ENCODE measurements at regions not wholly inside any gene's neighbourhood (a gene's known extent, or its start where the extent isn't known, plus 50 kb on each side); places are given as distances from the start of the nearest gene placed in this dataset.

- no peak for DNase-seq (ENCODE audit: low spot score in 2 of 2)
- FAIRE-seq: no peak
Measured at GRCh38 chr2:176699098-176699497, 429.9 kb downstream of the MTX2 start.

- no peak for DNase-seq (ENCODE audit: low spot score in 2 of 2)
- FAIRE-seq: no peak
Measured at GRCh38 chr2:176699644-176700043, 430.4 kb downstream of the MTX2 start.

- FAIRE-seq (no peak), DNase-seq (ENCODE audit: low spot score in 2 of 2) (no peak)
Measured at GRCh38 chr2:176702131-176702530, 432.9 kb downstream of the MTX2 start.

GRCh38 chr2:176704282-176704858, 435.1 kb downstream of the MTX2 start:
- FAIRE-seq: no peak
- no peak for DNase-seq (ENCODE audit: low spot score in 2 of 2)

GRCh38 chr2:176709149-176709951, 440.1 kb downstream of the MTX2 start:
- no peak for DNase-seq (ENCODE audit: low spot score in 2 of 2)
- FAIRE-seq: no peak

- FAIRE-seq (no peak), DNase-seq (ENCODE audit: low spot score in 2 of 2) (no peak)
Measured at GRCh38 chr2:176709991-176710390, 440.7 kb downstream of the MTX2 start.

GRCh38 chr2:176710657-176711186, 441.5 kb downstream of the MTX2 start:
- FAIRE-seq: no peak
- DNase-seq (ENCODE audit: low spot score in 2 of 2): no peak

GRCh38 chr2:176725873-176726645, 456.8 kb downstream of the MTX2 start:
- FAIRE-seq: no peak

GRCh38 chr2:176727696-176728095, 458.5 kb downstream of the MTX2 start:
- FAIRE-seq: no peak
- no peak for DNase-seq (ENCODE audit: low spot score in 2 of 2)

More at GRCh38 chr2:176725873-176726645, 456.8 kb downstream of the MTX2 start:
- DNase-seq (ENCODE audit: low spot score in 2 of 2): no peak

GRCh38 chr2:176729706-176730569, 460.7 kb downstream of the MTX2 start:
- FAIRE-seq (no peak), DNase-seq (ENCODE audit: low spot score in 2 of 2) (peak in 1 of 2 donors; percentile 3)

GRCh38 chr2:176732780-176733179, 463.5 kb downstream of the MTX2 start:
- DNase-seq (ENCODE audit: low spot score in 2 of 2) (no peak), FAIRE-seq (no peak)

- DNase-seq (ENCODE audit: low spot score in 2 of 2) (no peak), FAIRE-seq (no peak)
Measured at GRCh38 chr2:176733698-176734430, 464.6 kb downstream of the MTX2 start.

GRCh38 chr2:176734868-176735267, 465.6 kb downstream of the MTX2 start:
- FAIRE-seq (no peak), DNase-seq (ENCODE audit: low spot score in 2 of 2) (no peak)

GRCh38 chr2:176742271-176742670, 470.3 kb upstream of the HNRNPA3 start:
- FAIRE-seq: no peak
- no peak for DNase-seq (ENCODE audit: low spot score in 2 of 2)

GRCh38 chr2:176743671-176744070, 468.9 kb upstream of the HNRNPA3 start:
- FAIRE-seq (no peak), DNase-seq (ENCODE audit: low spot score in 2 of 2) (no peak)

- DNase-seq (ENCODE audit: low spot score in 2 of 2): no peak
- FAIRE-seq: no peak
Measured at GRCh38 chr2:176744146-176744545, 468.4 kb upstream of the HNRNPA3 start.

GRCh38 chr2:176745543-176746200, 466.9 kb upstream of the HNRNPA3 start:
- DNase-seq (ENCODE audit: low spot score in 2 of 2) (no peak), FAIRE-seq (no peak)

- FAIRE-seq (no peak), DNase-seq (ENCODE audit: low spot score in 2 of 2) (no peak)
Measured at GRCh38 chr2:176746411-176746810, 466.2 kb upstream of the HNRNPA3 start.

- DNase-seq (ENCODE audit: low spot score in 2 of 2) (no peak), FAIRE-seq (no peak)
Measured at GRCh38 chr2:176747506-176747905, 465.1 kb upstream of the HNRNPA3 start.
